HepG2 (cell line): ENCODE measurements at regions not wholly inside any gene's neighbourhood (a gene's known extent, or its start where the extent isn't known, plus 50 kb on each side); places are given as distances from the start of the nearest gene placed in this dataset.
A peak's percentile ranks its signal among the peaks of the same experiment; 100 is the strongest.

ENCODE experiments used
- ARID2 ChIP-seq: sonication (generic); formaldehyde crosslinking; IDR thresholded peaks from 2 replicates; pipeline ENCODE4 v1.8.1; 2022; ENCODE audit warnings: mild to moderate bottlenecking, missing genetic modification reagents, borderline replicate concordance
- CBX5 ChIP-seq: sonication (generic); formaldehyde crosslinking; IDR thresholded peaks from 2 replicates; pipeline ENCODE4 v1.4.0; 2020; ENCODE audit warnings: missing genetic modification reagents, borderline replicate concordance
- DNMT1 ChIP-seq: sonication (generic); formaldehyde crosslinking; IDR thresholded peaks from 2 replicates; pipeline ENCODE4 v1.5.1; 2020; ENCODE audit warnings: mild to moderate bottlenecking, missing genetic modification reagents
- ELF3 ChIP-seq: IDR thresholded peaks from 2 replicates; pipeline ENCODE4 v1.6.1; 2016; ENCODE audit warnings: missing genetic modification reagents, missing compliant biosample characterization
- GATAD2A ChIP-seq: IDR thresholded peaks from 2 replicates; pipeline ENCODE4 v1.6.1; 2016
- KAT8 ChIP-seq: IDR thresholded peaks from 2 replicates; pipeline ENCODE4 v1.6.1; 2016; ENCODE audit warnings: missing genetic modification reagents, missing compliant biosample characterization
- NFE2 ChIP-seq: sonication (generic); formaldehyde crosslinking; IDR thresholded peaks from 2 replicates; pipeline ENCODE4 v1.4.0; 2020; ENCODE audit warnings: missing genetic modification reagents
- PCBP1 ChIP-seq: fragments of 200-400 bp; formaldehyde crosslinking; IDR thresholded peaks from 2 replicates; pipeline ENCODE4 v1.6.1; 2017; ENCODE audit warnings: mild to moderate bottlenecking, low read depth, low read length, borderline replicate concordance
- REL ChIP-seq: sonication (generic); formaldehyde crosslinking; conservative IDR thresholded peaks from 2 replicates; pipeline ENCODE4 v1.8.0; 2022; ENCODE audit warnings: mild to moderate bottlenecking, missing genetic modification reagents, moderate library complexity
- SALL1 ChIP-seq: sonication (generic); formaldehyde crosslinking; IDR thresholded peaks from 2 replicates; pipeline ENCODE4 v1.8.0; 2022; ENCODE audit warnings: mild to moderate bottlenecking, missing genetic modification reagents
- ZBTB3 ChIP-seq: sonication (generic); formaldehyde crosslinking; IDR thresholded peaks from 2 replicates; pipeline ENCODE4 v1.4.0; 2020; ENCODE audit warnings: low read depth, mild to moderate bottlenecking, moderate library complexity, missing genetic modification reagents, borderline replicate concordance
- ZC3H4 ChIP-seq: sonication (generic); formaldehyde crosslinking; IDR thresholded peaks from 2 replicates; pipeline ENCODE4 v1.4.0; 2020; ENCODE audit warnings: missing genetic modification reagents, borderline replicate concordance
- ZFY ChIP-seq: sonication (generic); formaldehyde crosslinking; IDR thresholded peaks from 2 replicates; pipeline ENCODE4 v1.4.0; 2020; ENCODE audit warnings: missing genetic modification reagents
- ZNF143 ChIP-seq: sonication (generic); formaldehyde crosslinking; IDR thresholded peaks from 2 replicates; pipeline ENCODE4 v1.4.0; 2020; ENCODE audit warnings: missing genetic modification reagents
- ZSCAN22 ChIP-seq: sonication (generic); formaldehyde crosslinking; IDR thresholded peaks from 2 replicates; pipeline ENCODE4 v1.4.0; 2020; ENCODE audit warnings: mild to moderate bottlenecking, missing genetic modification reagents
- TF ChIP-seq, protein P1 (sequence below): sonication (generic); formaldehyde crosslinking; IDR thresholded peaks from 2 replicates; pipeline ENCODE4 v1.4.0; 2020; ENCODE audit warnings: missing genetic modification reagents
- TF ChIP-seq, protein P2 (sequence below): sonication (generic); formaldehyde crosslinking; IDR thresholded peaks from 2 replicates; pipeline ENCODE4 v1.4.0; 2020; ENCODE audit warnings: missing genetic modification reagents
- TF ChIP-seq, protein P3 (sequence below): sonication (generic); formaldehyde crosslinking; IDR thresholded peaks from 2 replicates; pipeline ENCODE4 v1.8.0; 2022; ENCODE audit warnings: mild to moderate bottlenecking, missing genetic modification reagents
- TF ChIP-seq, protein P4 (sequence below): sonication (generic); formaldehyde crosslinking; IDR thresholded peaks from 2 replicates; pipeline ENCODE4 v1.5.0; 2020; ENCODE audit warnings: missing genetic modification reagents, mild to moderate bottlenecking, borderline replicate concordance
- TF ChIP-seq, protein P5 (sequence below): sonication (generic); formaldehyde crosslinking; IDR thresholded peaks from 2 replicates; pipeline ENCODE4 v1.4.0; 2020; ENCODE audit warnings: low read depth, mild to moderate bottlenecking, missing genetic modification reagents
- TF ChIP-seq, protein P6 (sequence below): IDR thresholded peaks from 2 replicates; pipeline ENCODE4 v1.6.1; 2016; ENCODE audit warnings: control low read depth

DNA sequence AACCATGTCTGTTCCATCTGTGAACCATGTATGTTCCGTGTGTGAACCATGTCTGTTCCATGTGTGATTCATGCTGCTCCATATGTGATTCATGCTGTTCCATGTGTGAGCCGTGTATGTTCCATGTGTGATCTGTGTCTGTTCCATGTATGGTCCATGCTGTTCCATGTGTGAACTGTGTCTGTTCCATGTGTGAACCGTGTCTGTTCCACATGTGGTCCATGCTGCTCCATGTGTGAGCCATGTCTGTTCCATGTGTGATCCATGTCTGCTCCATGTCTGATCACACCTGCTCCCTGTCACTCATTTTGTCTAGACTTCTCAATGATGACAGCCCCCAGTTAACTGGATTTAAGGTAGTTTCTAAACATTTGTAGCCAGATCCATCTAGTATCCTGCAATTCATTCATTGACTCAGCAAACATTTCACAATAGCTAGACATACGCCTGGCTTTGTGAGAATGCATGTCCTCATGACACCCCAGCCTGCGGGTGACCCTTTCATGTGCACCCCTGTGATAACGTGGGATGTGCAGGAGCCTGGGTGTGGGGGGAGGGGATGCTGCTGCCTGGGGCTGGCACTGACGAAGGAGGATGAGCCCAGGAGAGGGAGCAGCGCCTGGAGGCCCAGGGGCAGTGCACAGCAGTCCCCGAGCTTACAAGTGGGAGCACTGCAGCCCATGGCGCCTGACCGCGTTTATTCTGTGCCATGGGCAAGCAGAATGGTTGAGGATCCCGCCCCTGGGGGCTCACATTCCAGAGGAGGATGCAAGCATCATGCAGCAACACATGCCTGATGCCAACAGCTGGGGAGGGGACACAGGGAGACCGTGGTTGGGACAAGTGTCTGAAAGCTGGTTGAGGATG, 74.1 kb upstream of the METTL9 start (continued):
- TF ChIP-seq DNMT1 (CRISPR knock-in tag) (peak; percentile 23; the same call in 1 of the 2 replicates), CBX5 (CRISPR knock-in tag) (peak; percentile 100), ARID2 (0 out of 2 replicates have a peak, but pooled peaks have one; percentile 80), ZFY (CRISPR knock-in tag) (peak; percentile 81), NFE2 (CRISPR knock-in tag) (peak; percentile 29; the same call in 1 of the 2 replicates), SALL1 (CRISPR knock-in tag) (peak; percentile 99), KAT8 (CRISPR knock-in tag) (peak; percentile 84; the same call in 1 of the 2 replicates), GATAD2A (CRISPR knock-in tag) (peak; percentile 100), PCBP1 (peak; percentile 94; the same call in 1 of the 2 replicates), ZNF143 (peak; percentile 56; the same call in 1 of the 2 replicates), ELF3 (CRISPR knock-in tag) (peak; percentile 93), ZBTB3 (peak; percentile 94), ZC3H4 (peak; percentile 46; the same call in 1 of the 2 replicates), ZSCAN22 (CRISPR knock-in tag) (peak; percentile 94), REL (CRISPR knock-in tag) (peak; percentile 96)
- TF ChIP-seq, protein P1, sequence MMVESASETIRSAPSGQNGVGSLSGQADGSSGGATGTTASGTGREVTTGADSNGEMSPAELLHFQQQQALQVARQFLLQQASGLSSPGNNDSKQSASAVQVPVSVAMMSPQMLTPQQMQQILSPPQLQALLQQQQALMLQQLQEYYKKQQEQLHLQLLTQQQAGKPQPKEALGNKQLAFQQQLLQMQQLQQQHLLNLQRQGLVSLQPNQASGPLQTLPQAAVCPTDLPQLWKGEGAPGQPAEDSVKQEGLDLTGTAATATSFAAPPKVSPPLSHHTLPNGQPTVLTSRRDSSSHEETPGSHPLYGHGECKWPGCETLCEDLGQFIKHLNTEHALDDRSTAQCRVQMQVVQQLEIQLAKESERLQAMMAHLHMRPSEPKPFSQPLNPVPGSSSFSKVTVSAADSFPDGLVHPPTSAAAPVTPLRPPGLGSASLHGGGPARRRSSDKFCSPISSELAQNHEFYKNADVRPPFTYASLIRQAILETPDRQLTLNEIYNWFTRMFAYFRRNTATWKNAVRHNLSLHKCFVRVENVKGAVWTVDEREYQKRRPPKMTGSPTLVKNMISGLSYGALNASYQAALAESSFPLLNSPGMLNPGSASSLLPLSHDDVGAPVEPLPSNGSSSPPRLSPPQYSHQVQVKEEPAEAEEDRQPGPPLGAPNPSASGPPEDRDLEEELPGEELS (CRISPR knock-in tag): peak; percentile 96
- TF ChIP-seq, protein P2, sequence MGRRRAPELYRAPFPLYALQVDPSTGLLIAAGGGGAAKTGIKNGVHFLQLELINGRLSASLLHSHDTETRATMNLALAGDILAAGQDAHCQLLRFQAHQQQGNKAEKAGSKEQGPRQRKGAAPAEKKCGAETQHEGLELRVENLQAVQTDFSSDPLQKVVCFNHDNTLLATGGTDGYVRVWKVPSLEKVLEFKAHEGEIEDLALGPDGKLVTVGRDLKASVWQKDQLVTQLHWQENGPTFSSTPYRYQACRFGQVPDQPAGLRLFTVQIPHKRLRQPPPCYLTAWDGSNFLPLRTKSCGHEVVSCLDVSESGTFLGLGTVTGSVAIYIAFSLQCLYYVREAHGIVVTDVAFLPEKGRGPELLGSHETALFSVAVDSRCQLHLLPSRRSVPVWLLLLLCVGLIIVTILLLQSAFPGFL (CRISPR knock-in tag): 0 out of 2 replicates have a peak, but pooled peaks have one; percentile 76
- TF ChIP-seq, protein P3, sequence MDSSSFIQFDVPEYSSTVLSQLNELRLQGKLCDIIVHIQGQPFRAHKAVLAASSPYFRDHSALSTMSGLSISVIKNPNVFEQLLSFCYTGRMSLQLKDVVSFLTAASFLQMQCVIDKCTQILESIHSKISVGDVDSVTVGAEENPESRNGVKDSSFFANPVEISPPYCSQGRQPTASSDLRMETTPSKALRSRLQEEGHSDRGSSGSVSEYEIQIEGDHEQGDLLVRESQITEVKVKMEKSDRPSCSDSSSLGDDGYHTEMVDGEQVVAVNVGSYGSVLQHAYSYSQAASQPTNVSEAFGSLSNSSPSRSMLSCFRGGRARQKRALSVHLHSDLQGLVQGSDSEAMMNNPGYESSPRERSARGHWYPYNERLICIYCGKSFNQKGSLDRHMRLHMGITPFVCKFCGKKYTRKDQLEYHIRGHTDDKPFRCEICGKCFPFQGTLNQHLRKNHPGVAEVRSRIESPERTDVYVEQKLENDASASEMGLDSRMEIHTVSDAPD (CRISPR knock-in tag): peak; percentile 89
- TF ChIP-seq, protein P4, sequence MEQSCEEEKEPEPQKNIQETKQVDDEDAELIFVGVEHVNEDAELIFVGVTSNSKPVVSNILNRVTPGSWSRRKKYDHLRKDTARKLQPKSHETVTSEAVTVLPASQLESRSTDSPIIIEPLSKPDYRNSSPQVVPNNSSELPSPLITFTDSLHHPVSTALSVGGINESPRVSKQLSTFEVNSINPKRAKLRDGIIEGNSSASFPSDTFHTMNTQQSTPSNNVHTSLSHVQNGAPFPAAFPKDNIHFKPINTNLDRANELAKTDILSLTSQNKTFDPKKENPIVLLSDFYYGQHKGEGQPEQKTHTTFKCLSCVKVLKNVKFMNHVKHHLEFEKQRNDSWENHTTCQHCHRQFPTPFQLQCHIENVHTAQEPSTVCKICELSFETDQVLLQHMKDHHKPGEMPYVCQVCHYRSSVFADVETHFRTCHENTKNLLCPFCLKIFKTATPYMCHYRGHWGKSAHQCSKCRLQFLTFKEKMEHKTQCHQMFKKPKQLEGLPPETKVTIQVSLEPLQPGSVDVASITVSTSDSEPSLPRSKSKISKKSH (CRISPR knock-in tag): peak; percentile 87; the same call in 1 of the 2 replicates
- TF ChIP-seq, protein P5, sequence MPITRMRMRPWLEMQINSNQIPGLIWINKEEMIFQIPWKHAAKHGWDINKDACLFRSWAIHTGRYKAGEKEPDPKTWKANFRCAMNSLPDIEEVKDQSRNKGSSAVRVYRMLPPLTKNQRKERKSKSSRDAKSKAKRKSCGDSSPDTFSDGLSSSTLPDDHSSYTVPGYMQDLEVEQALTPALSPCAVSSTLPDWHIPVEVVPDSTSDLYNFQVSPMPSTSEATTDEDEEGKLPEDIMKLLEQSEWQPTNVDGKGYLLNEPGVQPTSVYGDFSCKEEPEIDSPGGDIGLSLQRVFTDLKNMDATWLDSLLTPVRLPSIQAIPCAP (CRISPR knock-in tag): 0 out of 2 replicates have a peak, but pooled peaks have one; percentile 85
- TF ChIP-seq, protein P6, sequence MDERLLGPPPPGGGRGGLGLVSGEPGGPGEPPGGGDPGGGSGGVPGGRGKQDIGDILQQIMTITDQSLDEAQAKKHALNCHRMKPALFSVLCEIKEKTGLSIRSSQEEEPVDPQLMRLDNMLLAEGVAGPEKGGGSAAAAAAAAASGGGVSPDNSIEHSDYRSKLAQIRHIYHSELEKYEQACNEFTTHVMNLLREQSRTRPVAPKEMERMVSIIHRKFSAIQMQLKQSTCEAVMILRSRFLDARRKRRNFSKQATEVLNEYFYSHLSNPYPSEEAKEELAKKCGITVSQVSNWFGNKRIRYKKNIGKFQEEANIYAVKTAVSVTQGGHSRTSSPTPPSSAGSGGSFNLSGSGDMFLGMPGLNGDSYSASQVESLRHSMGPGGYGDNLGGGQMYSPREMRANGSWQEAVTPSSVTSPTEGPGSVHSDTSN (CRISPR knock-in tag): peak; percentile 73; the same call in 1 of the 2 replicates
